H9 (cell line): ENCODE measurements at regions not wholly inside any gene's neighbourhood (a gene's known extent, or its start where the extent isn't known, plus 50 kb on each side); places are given as distances from the start of the nearest gene placed in this dataset.

Source experiments
- DNase-seq: peaks from one replicate; pipeline ENCODE4 v3.0.0-alpha.2; 2017
- H2AFZ ChIP-seq: one replicate; pipeline ENCODE4 v1.6.1; 2013; ENCODE audit warnings: mild to moderate bottlenecking, low read length, control low read depth, moderate library complexity
- H2AK5ac ChIP-seq: 2 replicates; pipeline ENCODE4 v1.6.1; 2013; ENCODE audit warnings: low read length, control low read depth, mixed read lengths; ENCODE audit not compliant: insufficient read length
- H2BK120ac ChIP-seq: one replicate; pipeline ENCODE4 v1.6.1; 2013; ENCODE audit warnings: low read depth, mild to moderate bottlenecking, low read length, control low read depth, inconsistent platforms; ENCODE audit not compliant: poor library complexity, severe bottlenecking
- H2BK12ac ChIP-seq: 2 replicates; pipeline ENCODE4 v1.6.1; 2013; ENCODE audit warnings: low read length, control low read depth, mixed read lengths, low read depth; ENCODE audit not compliant: insufficient read length
- H2BK15ac ChIP-seq: 2 replicates; pipeline ENCODE4 v1.6.1; 2013; ENCODE audit warnings: low read depth, low read length, control low read depth
- H2BK20ac ChIP-seq: one replicate; pipeline ENCODE4 v1.6.1; 2013; ENCODE audit warnings: low read depth, mild to moderate bottlenecking, low read length, control low read depth, inconsistent platforms; ENCODE audit not compliant: poor library complexity, severe bottlenecking
- H2BK5ac ChIP-seq: 2 replicates; pipeline ENCODE4 v1.6.1; 2013; ENCODE audit warnings: low read length, control low read depth, mixed read lengths; ENCODE audit not compliant: insufficient read length
- H3K14ac ChIP-seq: 2 replicates; pipeline ENCODE4 v1.6.1; 2013; ENCODE audit warnings: low read length, control low read depth; ENCODE audit not compliant: insufficient read depth
- H3K18ac ChIP-seq: 2 replicates; pipeline ENCODE4 v1.6.1; 2013; ENCODE audit warnings: low read depth, mild to moderate bottlenecking, mixed read lengths, low read length, control low read depth; ENCODE audit not compliant: insufficient read length
- H3K23ac ChIP-seq: 2 replicates; pipeline ENCODE4 v1.6.1; 2013; ENCODE audit warnings: low read length, control low read depth, mixed read lengths, low read depth; ENCODE audit not compliant: insufficient read length
- H3K23me2 ChIP-seq: 2 replicates; pipeline ENCODE4 v1.6.1; 2013; ENCODE audit warnings: low read depth, mild to moderate bottlenecking, mixed read lengths, low read length, control low read depth; ENCODE audit not compliant: insufficient read length, poor library complexity, severe bottlenecking
- H3K27ac ChIP-seq: 2 replicates; pipeline ENCODE4 v1.5.1; 2013; ENCODE audit warnings: low read length, control low read depth, mixed read lengths, low read depth; ENCODE audit not compliant: insufficient read length
- H3K27me3 ChIP-seq: 2 replicates; pipeline ENCODE4 v1.6.1; 2013; ENCODE audit warnings: low read length, control low read depth, inconsistent platforms; ENCODE audit not compliant: insufficient read depth
- H3K4ac ChIP-seq: 2 replicates; pipeline ENCODE4 v1.6.1; 2013; ENCODE audit warnings: low read depth, mild to moderate bottlenecking, control low read depth, inconsistent platforms, low read length, moderate library complexity
- H3K4me1 ChIP-seq: 2 replicates; pipeline ENCODE4 v1.6.1; 2013; ENCODE audit warnings: low read length, control low read depth, inconsistent platforms; ENCODE audit not compliant: insufficient read depth
- H3K4me2 ChIP-seq: 2 replicates; pipeline ENCODE4 v1.6.1; 2013; ENCODE audit warnings: low read length, control low read depth, mixed read lengths; ENCODE audit not compliant: insufficient read length, insufficient read depth
- H3K56ac ChIP-seq: 2 replicates; pipeline ENCODE4 v1.6.1; 2013; ENCODE audit warnings: low read depth, mild to moderate bottlenecking, mixed read lengths, low read length, control low read depth; ENCODE audit not compliant: insufficient read length
- H3K79me1 ChIP-seq: 2 replicates; pipeline ENCODE4 v1.6.1; 2013; ENCODE audit warnings: low read depth, mild to moderate bottlenecking, moderate library complexity, low read length, control low read depth, inconsistent platforms; ENCODE audit not compliant: insufficient read depth, poor library complexity, severe bottlenecking
- H3K79me2 ChIP-seq: 2 replicates; pipeline ENCODE4 v1.6.1; 2013; ENCODE audit warnings: low read length, control low read depth, inconsistent platforms; ENCODE audit not compliant: insufficient read depth
- H3K9ac ChIP-seq: 2 replicates; pipeline ENCODE4 v1.6.1; 2013; ENCODE audit warnings: low read length, control low read depth, mixed read lengths; ENCODE audit not compliant: insufficient read length; ENCODE audit errors: extremely low read depth
- H3K9me3 ChIP-seq: one replicate; pipeline ENCODE4 v1.6.1; 2013; ENCODE audit warnings: low read depth, low read length, inconsistent platforms; ENCODE audit not compliant: control insufficient read depth
- H3T11ph ChIP-seq: one replicate; pipeline ENCODE4 v1.6.1; 2013; ENCODE audit warnings: mild to moderate bottlenecking, low read length, control low read depth, inconsistent platforms
- H4K20me1 ChIP-seq: one replicate; pipeline ENCODE4 v1.6.1; 2013; ENCODE audit not compliant: control insufficient read depth, insufficient read length, insufficient read depth
- H4K5ac ChIP-seq: 2 replicates; pipeline ENCODE4 v1.6.1; 2013; ENCODE audit warnings: low read depth, mild to moderate bottlenecking, mixed read lengths, low read length, control low read depth; ENCODE audit not compliant: insufficient read length
- H4K8ac ChIP-seq: replicated peaks from 2 replicates; pipeline ENCODE4 v1.6.1; 2013; ENCODE audit warnings: low read length, control low read depth, mixed read lengths, low read depth; ENCODE audit not compliant: insufficient read length
- H4K91ac ChIP-seq: 2 replicates; pipeline ENCODE4 v1.6.1; 2013; ENCODE audit warnings: low read depth, mild to moderate bottlenecking, moderate library complexity, mixed read lengths, low read length, control low read depth; ENCODE audit not compliant: insufficient read length
- H3K27ac Mint-ChIP-seq, 3 experiments: 2 replicates in 2 of 3; 3 replicates in 1 of 3; pipeline ENCODE4 v1.8.0; 2020 to 2021; ENCODE audit warnings: mixed read lengths in 3 of 3, mild to moderate bottlenecking in 1 of 3, moderate library complexity in 1 of 3
- H3K27me3 Mint-ChIP-seq: 2 replicates; pipeline ENCODE4 v1.8.0; 2021; ENCODE audit warnings: low read depth, mild to moderate bottlenecking, moderate library complexity, mixed read lengths
- H3K36me3 Mint-ChIP-seq, 3 experiments: 2 replicates in 2 of 3; 3 replicates in 1 of 3; pipeline ENCODE4 v1.8.0; 2020 to 2021; ENCODE audit warnings: low read depth in 3 of 3, mixed read lengths in 3 of 3; ENCODE audit not compliant: insufficient read depth in 1 of 3
- H3K4me1 Mint-ChIP-seq, 2 experiments: 2 replicates each; pipeline ENCODE4 v1.8.0; 2020; ENCODE audit warnings: mixed read lengths in 2 of 2
- H3K4me3 Mint-ChIP-seq, 2 experiments: 2 replicates in 1 of 2; 3 replicates in 1 of 2; pipeline ENCODE4 v1.8.0; 2020 to 2021; ENCODE audit warnings: mild to moderate bottlenecking in 2 of 2, mixed read lengths in 2 of 2, moderate library complexity in 1 of 2
- H3K9me3 Mint-ChIP-seq, 2 experiments: 2 replicates in 1 of 2; 3 replicates in 1 of 2; pipeline ENCODE4 v1.8.0; 2020; ENCODE audit warnings: mild to moderate bottlenecking in 2 of 2, mixed read lengths in 2 of 2, moderate library complexity in 1 of 2
- WGBS: extraction: QIAGEN DNeasy Blood & Tissue Kit; methylation state at CpG from one replicate; pipeline ENCODE4 v1.1.7; 2013; ENCODE audit warnings: missing lambda C conversion rate, low lambda C conversion rate, mixed read lengths; ENCODE audit not compliant: insufficient read length; ENCODE audit errors: extremely low coverage; 5-methylcytosine and 5-hydroxymethylcytosine counted together
- TF ChIP-seq, protein P1 (sequence below): fragments of 200-600 bp; sonication (generic); conservative IDR thresholded peaks from 3 replicates; pipeline ENCODE4 v1.8.0; 2021; ENCODE audit warnings: antibody characterized with exemption, mild to moderate bottlenecking

DNA sequence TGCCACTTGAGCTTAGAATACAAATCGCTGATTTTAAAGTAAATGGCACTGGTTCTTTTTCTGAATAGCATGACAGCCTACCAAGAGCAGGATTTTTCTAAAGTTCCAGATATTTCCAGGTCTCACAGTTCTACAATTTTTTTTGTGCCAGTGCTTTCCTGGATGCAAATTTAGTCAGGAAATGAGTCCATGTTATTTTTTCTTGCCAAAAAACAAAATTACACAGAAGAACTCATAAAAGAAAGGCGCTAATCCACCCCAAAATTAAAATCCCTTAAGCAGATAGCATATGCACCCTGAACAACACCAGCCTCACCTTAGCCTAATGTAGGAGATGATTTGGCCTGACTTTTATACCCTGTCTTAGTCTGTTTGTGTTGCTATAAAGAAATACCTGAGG lies 86.4 kb upstream of the ARG1 start:
- Histone ChIP-seq H3K14ac (no peak overlapping the region), H3T11ph (no peak overlapping the region), H3K4me1 (no peaks in the 10 kb centered on the region), H2BK20ac (no peak overlapping the region), H4K91ac (no peak overlapping the region), H3K4ac (no peak overlapping the region), H2BK120ac (no peak overlapping the region), H3K79me2 (no peaks in the 10 kb centered on the region), H3K9ac (no peak overlapping the region), H3K9me3 (no peaks in the 10 kb centered on the region), H2AK5ac (no peak overlapping the region), H2BK5ac (no peak overlapping the region), H3K4me2 (no peak overlapping the region), H3K23ac (no peak overlapping the region), H3K56ac (no peak overlapping the region), H4K20me1 (no peaks in the 10 kb centered on the region), H3K27me3 (no peaks in the 10 kb centered on the region), H2AFZ (no peak overlapping the region), H3K23me2 (no peaks in the 10 kb centered on the region), H2BK12ac (no peak overlapping the region), H3K79me1 (no peaks in the 10 kb centered on the region), H2BK15ac (no peak overlapping the region), H4K8ac (no peak overlapping the region), H3K27ac (no peak overlapping the region), H3K18ac (no peak overlapping the region), H4K5ac (no peak overlapping the region)
- Mint-ChIP-seq H3K4me3 (no peak overlapping the region), H3K27me3 (no peaks in the 10 kb centered on the region; the same call in 1 of the 2 replicates), H3K4me1 (peaks cover 0 to 9% of the 10 kb centered on the region in 2 experiments; a peak in 1 of 4 replicates), H3K36me3 (peaks cover 0 to 5% (median 0%) of the 10 kb centered on the region in 3 experiments; a peak in 3 of 7 replicates), H3K27ac (no peak overlapping the region), H3K9me3 (no peaks in the 10 kb centered on the region)
- WGBS: no CpG with 5 or more reads among the region's 2 CpGs
- DNase-seq: no peak
- TF ChIP-seq, protein P1, sequence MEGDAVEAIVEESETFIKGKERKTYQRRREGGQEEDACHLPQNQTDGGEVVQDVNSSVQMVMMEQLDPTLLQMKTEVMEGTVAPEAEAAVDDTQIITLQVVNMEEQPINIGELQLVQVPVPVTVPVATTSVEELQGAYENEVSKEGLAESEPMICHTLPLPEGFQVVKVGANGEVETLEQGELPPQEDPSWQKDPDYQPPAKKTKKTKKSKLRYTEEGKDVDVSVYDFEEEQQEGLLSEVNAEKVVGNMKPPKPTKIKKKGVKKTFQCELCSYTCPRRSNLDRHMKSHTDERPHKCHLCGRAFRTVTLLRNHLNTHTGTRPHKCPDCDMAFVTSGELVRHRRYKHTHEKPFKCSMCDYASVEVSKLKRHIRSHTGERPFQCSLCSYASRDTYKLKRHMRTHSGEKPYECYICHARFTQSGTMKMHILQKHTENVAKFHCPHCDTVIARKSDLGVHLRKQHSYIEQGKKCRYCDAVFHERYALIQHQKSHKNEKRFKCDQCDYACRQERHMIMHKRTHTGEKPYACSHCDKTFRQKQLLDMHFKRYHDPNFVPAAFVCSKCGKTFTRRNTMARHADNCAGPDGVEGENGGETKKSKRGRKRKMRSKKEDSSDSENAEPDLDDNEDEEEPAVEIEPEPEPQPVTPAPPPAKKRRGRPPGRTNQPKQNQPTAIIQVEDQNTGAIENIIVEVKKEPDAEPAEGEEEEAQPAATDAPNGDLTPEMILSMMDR: no peak
